ENCODE measurements at regions not wholly inside any gene's neighbourhood (a gene's known extent, or its start where the extent isn't known, plus 50 kb on each side); places are given as distances from the start of the nearest gene placed in this dataset.

DNA sequence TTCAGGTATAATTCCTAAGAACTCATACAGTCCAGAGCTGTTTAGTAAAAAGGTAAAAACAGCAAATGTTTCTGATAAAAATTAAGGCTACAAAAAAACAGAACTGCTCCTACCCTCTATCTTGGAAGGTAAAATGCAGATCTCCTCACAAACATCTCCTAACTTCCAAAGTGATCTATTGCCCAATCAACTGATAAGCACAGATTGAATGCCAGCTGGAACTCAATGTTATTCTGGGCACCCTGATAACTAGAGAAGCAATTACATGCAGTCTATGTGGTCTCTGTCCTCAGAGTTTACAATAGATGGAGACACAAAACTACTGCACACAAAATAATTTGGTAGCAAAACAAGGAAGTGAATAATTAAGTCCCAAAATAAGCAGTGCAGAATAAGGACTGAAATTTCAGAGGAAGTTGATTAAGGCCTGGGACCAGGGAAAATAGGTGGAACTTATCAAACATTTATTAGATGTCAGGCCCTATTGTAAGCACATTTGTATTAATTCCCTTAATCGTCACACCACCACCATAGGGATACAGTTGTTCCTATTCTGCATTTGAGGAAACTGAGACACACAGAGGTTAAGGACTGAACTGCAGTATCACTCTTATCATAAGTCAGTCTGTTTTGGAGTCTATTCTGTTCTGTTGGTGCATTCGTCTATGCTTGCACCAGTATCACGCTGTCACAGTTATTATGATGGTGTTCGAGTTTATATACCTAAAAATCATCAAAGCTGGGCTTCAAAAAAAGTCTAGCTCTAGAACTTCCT lies 102.2 kb upstream of the TARS1 start:
- DNase-seq = no peak
- no peak for TF ChIP-seq EZH2 (optimal IDR thresholded peaks at IDR 0.05; ENCODE audit: low read depth, low read length)
- no peak for TF ChIP-seq EZH2phosphoT487 (IDR thresholded peaks at IDR 0.05; ENCODE audit: low read length)
- TF ChIP-seq, protein P1, sequence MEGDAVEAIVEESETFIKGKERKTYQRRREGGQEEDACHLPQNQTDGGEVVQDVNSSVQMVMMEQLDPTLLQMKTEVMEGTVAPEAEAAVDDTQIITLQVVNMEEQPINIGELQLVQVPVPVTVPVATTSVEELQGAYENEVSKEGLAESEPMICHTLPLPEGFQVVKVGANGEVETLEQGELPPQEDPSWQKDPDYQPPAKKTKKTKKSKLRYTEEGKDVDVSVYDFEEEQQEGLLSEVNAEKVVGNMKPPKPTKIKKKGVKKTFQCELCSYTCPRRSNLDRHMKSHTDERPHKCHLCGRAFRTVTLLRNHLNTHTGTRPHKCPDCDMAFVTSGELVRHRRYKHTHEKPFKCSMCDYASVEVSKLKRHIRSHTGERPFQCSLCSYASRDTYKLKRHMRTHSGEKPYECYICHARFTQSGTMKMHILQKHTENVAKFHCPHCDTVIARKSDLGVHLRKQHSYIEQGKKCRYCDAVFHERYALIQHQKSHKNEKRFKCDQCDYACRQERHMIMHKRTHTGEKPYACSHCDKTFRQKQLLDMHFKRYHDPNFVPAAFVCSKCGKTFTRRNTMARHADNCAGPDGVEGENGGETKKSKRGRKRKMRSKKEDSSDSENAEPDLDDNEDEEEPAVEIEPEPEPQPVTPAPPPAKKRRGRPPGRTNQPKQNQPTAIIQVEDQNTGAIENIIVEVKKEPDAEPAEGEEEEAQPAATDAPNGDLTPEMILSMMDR (IDR thresholded peaks at IDR 0.05; ENCODE audit: low read length) = no peak

DNA sequence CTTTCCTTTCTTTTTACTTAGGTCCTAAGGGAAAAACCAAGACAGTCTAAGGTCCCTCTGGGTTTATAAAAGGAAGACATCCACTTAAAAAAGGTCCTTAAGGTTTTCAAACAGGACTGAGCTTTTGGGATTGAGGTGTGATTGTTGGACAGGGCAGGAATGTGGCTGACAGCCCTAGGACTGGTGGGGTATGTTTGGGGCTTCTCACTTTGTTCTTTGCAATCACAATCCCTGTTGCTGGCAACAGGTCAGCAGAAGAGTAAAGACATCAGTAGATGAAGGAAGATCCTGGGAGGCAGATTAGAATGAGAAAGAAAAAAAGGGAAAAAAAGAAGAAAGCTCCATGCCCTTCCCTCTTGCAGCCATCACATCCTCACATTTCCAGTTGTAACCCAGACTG lies 101.4 kb upstream of the TARS1 start:
- H3K27me3 ChIP-seq (replicated peaks; ENCODE audit: insufficient read depth, low read length) = no peaks in the 10 kb centered on the region
- no peak overlapping the region for H3K4me2 ChIP-seq (ENCODE audit: low read depth, low read length)
- H3K9ac ChIP-seq (ENCODE audit: low read length) = no peak overlapping the region
- H4K20me1 ChIP-seq (ENCODE audit: insufficient read depth, low read length) = no peaks in the 10 kb centered on the region
- no peak overlapping the region for H3K27ac ChIP-seq (ENCODE audit: low read length)
- no peaks in the 10 kb centered on the region for H3K9me2 ChIP-seq (replicated peaks; ENCODE audit: insufficient read depth, low read length)
- TF ChIP-seq EZH2phosphoT487 (IDR thresholded peaks at IDR 0.05; ENCODE audit: low read length) (no peak), EZH2 (optimal IDR thresholded peaks at IDR 0.05; ENCODE audit: low read depth, low read length) (no peak)
- TF ChIP-seq, protein P1 (IDR thresholded peaks at IDR 0.05; ENCODE audit: low read length) = no peak
- H3K36me3 ChIP-seq (replicated peaks; ENCODE audit: insufficient read depth, low read length) = no peaks in the 10 kb centered on the region
- no peak overlapping the region for H3K4me3 ChIP-seq (ENCODE audit: low read length)
- H3F3A ChIP-seq (ENCODE audit: insufficient read depth, low read length) = no peaks in the 10 kb centered on the region
- H3K79me2 ChIP-seq (ENCODE audit: low read length) = no peaks in the 10 kb centered on the region
- H2AFZ ChIP-seq (ENCODE audit: low read length) = no peak overlapping the region
- H3K4me1 ChIP-seq (ENCODE audit: low read length) = no peaks in the 10 kb centered on the region
- no peaks in the 10 kb centered on the region for H3K9me3 ChIP-seq (replicated peaks; ENCODE audit: insufficient read depth, low read length)
- no peak for DNase-seq

More for the DNA sequence above, 102.2 kb upstream of the TARS1 start:
- Histone ChIP-seq H3K9me2 (replicated peaks; ENCODE audit: insufficient read depth, low read length) (no peaks in the 10 kb centered on the region), H3K4me3 (ENCODE audit: low read length) (no peak overlapping the region), H3F3A (ENCODE audit: insufficient read depth, low read length) (no peaks in the 10 kb centered on the region), H3K9ac (ENCODE audit: low read length) (no peak overlapping the region), H2AFZ (ENCODE audit: low read length) (no peak overlapping the region), H3K36me3 (replicated peaks; ENCODE audit: insufficient read depth, low read length) (no peaks in the 10 kb centered on the region), H3K79me2 (ENCODE audit: low read length) (no peaks in the 10 kb centered on the region), H3K4me2 (ENCODE audit: low read depth, low read length) (no peak overlapping the region), H3K9me3 (replicated peaks; ENCODE audit: insufficient read depth, low read length) (no peaks in the 10 kb centered on the region), H3K4me1 (ENCODE audit: low read length) (no peaks in the 10 kb centered on the region), H3K27me3 (replicated peaks; ENCODE audit: insufficient read depth, low read length) (no peaks in the 10 kb centered on the region), H4K20me1 (ENCODE audit: insufficient read depth, low read length) (no peaks in the 10 kb centered on the region), H3K27ac (ENCODE audit: low read length) (no peak overlapping the region)

DNA sequence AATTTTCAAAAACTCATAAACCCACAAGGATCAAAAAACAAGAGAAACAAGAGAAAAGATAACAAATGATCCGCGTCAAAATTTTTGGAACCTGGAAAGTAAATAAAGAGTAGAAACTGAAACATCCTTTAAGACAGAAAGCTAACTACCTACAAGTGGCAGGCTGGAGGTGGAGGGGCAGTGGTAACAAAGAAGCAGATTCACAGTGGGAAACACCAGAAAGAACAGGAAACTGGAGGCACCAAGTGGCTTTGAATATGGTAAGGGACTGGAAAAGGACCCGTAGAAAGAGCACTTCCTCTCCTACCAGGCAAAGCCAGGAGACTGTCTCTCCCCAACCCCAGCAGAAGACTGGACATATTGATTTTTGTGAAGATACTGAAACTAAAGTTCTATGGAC lies 100.6 kb upstream of the TARS1 start:
- Histone ChIP-seq H3K27ac (ENCODE audit: low read length) (no peak overlapping the region), H4K20me1 (ENCODE audit: insufficient read depth, low read length) (no peaks in the 10 kb centered on the region), H3K9me2 (replicated peaks; ENCODE audit: insufficient read depth, low read length) (no peaks in the 10 kb centered on the region), H2AFZ (ENCODE audit: low read length) (no peak overlapping the region), H3K9me3 (replicated peaks; ENCODE audit: insufficient read depth, low read length) (no peaks in the 10 kb centered on the region), H3K36me3 (replicated peaks; ENCODE audit: insufficient read depth, low read length) (no peaks in the 10 kb centered on the region), H3F3A (ENCODE audit: insufficient read depth, low read length) (no peaks in the 10 kb centered on the region), H3K4me2 (ENCODE audit: low read depth, low read length) (no peak overlapping the region), H3K4me1 (ENCODE audit: low read length) (no peaks in the 10 kb centered on the region), H3K9ac (ENCODE audit: low read length) (no peak overlapping the region), H3K27me3 (replicated peaks; ENCODE audit: insufficient read depth, low read length) (no peaks in the 10 kb centered on the region), H3K4me3 (ENCODE audit: low read length) (no peak overlapping the region), H3K79me2 (ENCODE audit: low read length) (no peaks in the 10 kb centered on the region)
- TF ChIP-seq EZH2phosphoT487 (IDR thresholded peaks at IDR 0.05; ENCODE audit: low read length) = no peak
- no peak for DNase-seq

DNA sequence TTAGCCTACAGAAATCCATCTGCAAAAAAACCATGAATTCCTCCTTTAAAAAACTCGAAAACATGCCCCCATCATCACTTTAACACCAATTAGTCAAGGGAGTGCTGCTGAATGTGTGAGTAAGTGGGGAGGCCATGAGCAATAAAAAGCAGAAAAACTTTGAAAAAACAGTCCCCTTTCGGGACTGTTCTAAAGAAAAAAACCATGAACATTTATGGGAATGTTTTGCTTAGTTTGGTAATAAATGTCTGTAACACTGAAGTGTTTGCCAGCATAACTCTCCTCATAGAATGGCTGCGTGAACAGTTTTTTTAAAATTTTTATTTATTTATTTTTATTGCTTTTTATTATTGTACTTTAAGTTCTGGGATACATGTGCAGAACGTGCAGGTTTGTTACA lies 99.4 kb upstream of the TARS1 start:
- Histone ChIP-seq H3K4me3 (ENCODE audit: low read length) (no peak overlapping the region), H3F3A (ENCODE audit: insufficient read depth, low read length) (no peaks in the 10 kb centered on the region), H3K9ac (ENCODE audit: low read length) (no peak overlapping the region), H3K27me3 (replicated peaks; ENCODE audit: insufficient read depth, low read length) (no peaks in the 10 kb centered on the region), H3K9me3 (replicated peaks; ENCODE audit: insufficient read depth, low read length) (no peaks in the 10 kb centered on the region), H3K36me3 (replicated peaks; ENCODE audit: insufficient read depth, low read length) (no peaks in the 10 kb centered on the region), H3K79me2 (ENCODE audit: low read length) (no peaks in the 10 kb centered on the region), H3K4me1 (ENCODE audit: low read length) (no peaks in the 10 kb centered on the region), H2AFZ (ENCODE audit: low read length) (no peak overlapping the region), H3K9me2 (replicated peaks; ENCODE audit: insufficient read depth, low read length) (no peaks in the 10 kb centered on the region), H4K20me1 (ENCODE audit: insufficient read depth, low read length) (no peaks in the 10 kb centered on the region), H3K4me2 (ENCODE audit: low read depth, low read length) (no peak overlapping the region), H3K27ac (ENCODE audit: low read length) (no peak overlapping the region)
- TF ChIP-seq, protein P1 (IDR thresholded peaks at IDR 0.05; ENCODE audit: low read length) = no peak
- DNase-seq = no peak
